Activated CD4-positive, alpha-beta memory T cell treated with anti-CD3 and anti-CD28 coated beads, Interleukin-2, amount 10 ng/mL, durations not matched to agents 7 days and 5 days (primary cell): ENCODE measurements at regions not wholly inside any gene's neighbourhood (a gene's known extent, or its start where the extent isn't known, plus 50 kb on each side); places are given as distances from the start of the nearest gene placed in this dataset.
"Not testable (repeated sequence)": the region's sequence is repeated elsewhere in the genome, so short reads cannot be mapped to it uniquely, and the experiment has no call there.

ENCODE experiments used
- CTCF ChIA-PET: fragments of 350-600 bp; sonication (Branson Sonifier 250); formaldehyde crosslinking; loops from one replicate; lab custom pipeline; 2021; ENCODE audit warnings: antibody characterized with exemption, inconsistent platforms; lab: Charles Lee
- POLR2A ChIA-PET: fragments of 350-600 bp; sonication (Branson Sonifier 250); formaldehyde crosslinking; loops from one replicate; lab custom pipeline; 2021; ENCODE audit warnings: antibody characterized with exemption; lab: Charles Lee
- DNase-seq: peaks from one replicate; pipeline ENCODE4 v3.0.0-alpha.2; 2020
- H3K27ac Mint-ChIP-seq: one replicate; pipeline ENCODE4 v1.8.0; 2021; ENCODE audit warnings: mild to moderate bottlenecking, mixed read lengths
- H3K27me3 Mint-ChIP-seq: one replicate; pipeline ENCODE4 v1.8.0; 2021; ENCODE audit warnings: mixed read lengths
- H3K36me3 Mint-ChIP-seq: one replicate; pipeline ENCODE4 v1.8.0; 2021; ENCODE audit warnings: low read depth, mixed read lengths
- H3K4me1 Mint-ChIP-seq: one replicate; pipeline ENCODE4 v1.8.0; 2021; ENCODE audit warnings: mixed read lengths
- H3K4me3 Mint-ChIP-seq: one replicate; pipeline ENCODE4 v1.8.0; 2021; ENCODE audit warnings: mild to moderate bottlenecking, mixed read lengths
- H3K9me3 Mint-ChIP-seq: one replicate; pipeline ENCODE4 v1.8.0; 2021; ENCODE audit warnings: mixed read lengths

DNA sequence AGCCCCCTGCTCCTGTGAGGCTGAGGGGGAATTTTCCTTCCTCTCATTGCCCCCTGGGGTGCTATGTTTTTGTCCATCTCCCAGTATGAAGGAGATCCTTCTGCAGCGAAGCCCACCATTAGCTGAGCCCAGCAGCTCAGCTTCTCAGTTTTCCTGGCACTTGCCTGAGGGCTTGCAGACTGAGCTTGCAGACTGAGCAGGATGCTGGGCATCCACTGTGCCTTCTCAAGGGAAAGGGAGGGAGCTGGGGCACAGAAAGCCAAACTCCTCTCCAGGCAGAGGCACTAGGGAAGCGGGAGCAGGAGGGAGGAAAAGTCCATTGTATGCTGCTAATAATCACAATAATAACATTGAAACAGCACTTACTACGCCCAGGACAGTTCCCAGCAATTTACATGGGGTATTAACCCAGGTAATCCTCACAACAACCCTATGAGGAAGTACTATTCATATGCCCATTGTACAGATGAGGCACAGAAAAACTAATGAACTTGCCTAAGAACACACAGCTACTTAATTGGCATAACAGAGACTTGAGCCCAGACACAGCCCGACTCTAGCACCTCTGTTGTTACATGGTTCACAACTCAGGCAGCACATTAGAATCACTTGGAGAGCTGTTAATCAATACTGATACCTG lies 86.9 kb upstream of the SSBP2 start:
- Mint-ChIP-seq H3K4me1 (no peaks in the 10 kb centered on the region), H3K27ac (no peak overlapping the region), H3K9me3 (no peaks in the 10 kb centered on the region), H3K27me3 (peaks cover 3% of the 10 kb centered on the region), H3K36me3 (no peaks in the 10 kb centered on the region), H3K4me3 (no peak overlapping the region)
- ChIA-PET CTCF (interaction anchor here (1.3 to 1.8 kb wide), 5 partner anchors 12 to 411 kb away, joined by 3 to 6 read pairs (median 5); partner anchors contain the start of gene SSBP2), POLR2A (interaction anchor here (1.6 to 2.5 kb wide), 3 partner anchors 14 to 87 kb away, joined by 5 to 8 read pairs (median 7); partner anchors contain the start of gene SSBP2)
- DNase-seq: no peak

DNA sequence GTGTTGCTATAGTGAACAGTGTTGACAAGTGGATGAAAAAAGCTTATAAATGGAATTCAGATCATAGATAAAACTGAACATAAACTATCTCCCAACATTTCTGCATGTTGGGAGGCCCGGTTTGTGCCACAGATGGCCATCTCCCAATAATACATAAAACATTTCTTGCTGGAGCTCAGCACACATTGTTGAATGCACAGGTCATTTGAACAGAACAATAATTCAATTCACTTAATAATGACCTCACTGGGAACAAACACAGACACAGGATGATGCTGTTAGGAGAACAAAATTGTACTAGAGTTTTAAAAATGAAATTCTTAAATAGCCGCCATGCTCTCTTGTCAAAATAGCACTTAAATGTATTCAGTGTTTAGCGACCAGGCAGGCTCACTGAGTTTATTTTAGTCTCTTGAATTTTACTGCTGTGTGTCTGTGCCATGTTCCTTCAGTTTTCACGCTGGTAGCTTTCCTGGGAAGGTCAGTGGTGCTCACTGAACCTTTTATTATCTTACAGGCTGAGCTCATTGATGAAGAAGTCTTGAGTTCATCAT lies 85.0 kb upstream of the SSBP2 start:
- ChIA-PET CTCF (no interaction called here), POLR2A (interaction anchor here (1.0 kb wide), 1 partner anchor 13 kb away, joined by 3 read pairs; no protein-coding TSS in a partner anchor)
- DNase-seq: no peak
- H3K27me3 Mint-ChIP-seq: peaks cover 3% of the 10 kb centered on the region
- no peak overlapping the region for H3K27ac Mint-ChIP-seq
- H3K9me3 Mint-ChIP-seq: no peaks in the 10 kb centered on the region
- H3K36me3 Mint-ChIP-seq: no peaks in the 10 kb centered on the region
- no peaks in the 10 kb centered on the region for H3K4me1 Mint-ChIP-seq
- H3K4me3 Mint-ChIP-seq: no peak overlapping the region

DNA sequence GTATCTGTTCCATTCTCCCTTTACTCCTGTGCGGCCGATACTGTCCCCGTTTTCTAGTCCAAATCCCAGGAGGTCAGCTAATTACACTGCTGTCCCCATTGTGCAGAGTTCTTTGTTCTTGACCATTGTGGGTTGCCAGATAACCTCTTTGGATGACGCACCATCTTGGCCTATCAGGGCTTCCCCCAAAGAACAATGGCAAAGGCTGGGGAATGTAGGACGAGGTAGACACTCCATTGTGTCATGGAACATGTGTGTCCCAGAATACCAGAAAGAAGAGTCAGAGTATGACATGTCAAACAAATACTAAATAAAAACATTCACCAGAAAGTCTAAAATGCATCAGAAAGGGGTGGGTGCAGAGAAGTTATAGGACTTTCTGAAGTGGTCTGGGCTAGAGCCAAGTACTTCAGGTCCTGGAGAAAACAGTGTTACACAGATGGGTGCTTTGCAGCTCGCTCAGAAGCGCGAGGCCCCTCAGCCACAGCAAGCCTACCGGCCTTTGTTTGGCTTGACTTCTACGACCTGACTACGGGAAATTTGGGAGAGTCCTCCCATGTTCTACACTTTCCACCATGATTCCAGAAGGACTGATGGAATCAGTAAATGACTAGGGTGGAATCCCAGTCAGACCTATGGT lies 83.2 kb upstream of the SSBP2 start:
- no peak overlapping the region for H3K27ac Mint-ChIP-seq
- no peaks in the 10 kb centered on the region for H3K36me3 Mint-ChIP-seq
- no peaks in the 10 kb centered on the region for H3K4me1 Mint-ChIP-seq
- H3K27me3 Mint-ChIP-seq: peaks cover 5% of the 10 kb centered on the region
- CTCF ChIA-PET: interaction anchor here (1.1 kb wide), 1 partner anchor 17 kb away, joined by 3 read pairs; no protein-coding TSS in a partner anchor
- POLR2A ChIA-PET: no interaction called here
- no peak for DNase-seq
- H3K4me3 Mint-ChIP-seq: no peak overlapping the region
- H3K9me3 Mint-ChIP-seq: no peaks in the 10 kb centered on the region

DNA sequence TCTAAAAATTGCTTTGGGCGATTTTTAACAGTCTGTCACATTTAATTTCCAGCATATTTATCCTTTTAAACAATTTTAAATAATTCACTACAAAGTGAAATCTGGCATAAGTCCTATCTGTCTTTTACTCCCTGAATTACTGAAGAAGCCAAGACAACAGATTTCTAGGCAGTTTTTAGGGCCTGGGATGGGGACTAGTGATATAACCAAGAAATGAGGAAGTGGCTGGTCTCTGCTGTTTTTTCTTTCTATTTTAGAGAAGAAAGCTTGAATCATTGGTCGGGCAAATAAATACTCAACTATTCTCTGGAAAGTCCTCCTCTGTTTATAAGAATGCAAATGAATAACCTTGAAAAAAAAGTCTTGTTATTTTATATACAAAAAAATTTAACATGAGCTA lies 79.7 kb upstream of the SSBP2 start:
- ChIA-PET CTCF (no interaction called here), POLR2A (interaction anchor here (1.2 kb wide), 1 partner anchor 80 kb away, joined by 3 read pairs; the partner anchor contains the start of gene SSBP2)
- Mint-ChIP-seq H3K4me1 (no peaks in the 10 kb centered on the region), H3K36me3 (no peaks in the 10 kb centered on the region), H3K27me3 (peaks cover 5% of the 10 kb centered on the region), H3K4me3 (no peak overlapping the region), H3K27ac (no peak overlapping the region), H3K9me3 (no peaks in the 10 kb centered on the region)
- DNase-seq: no peak

DNA sequence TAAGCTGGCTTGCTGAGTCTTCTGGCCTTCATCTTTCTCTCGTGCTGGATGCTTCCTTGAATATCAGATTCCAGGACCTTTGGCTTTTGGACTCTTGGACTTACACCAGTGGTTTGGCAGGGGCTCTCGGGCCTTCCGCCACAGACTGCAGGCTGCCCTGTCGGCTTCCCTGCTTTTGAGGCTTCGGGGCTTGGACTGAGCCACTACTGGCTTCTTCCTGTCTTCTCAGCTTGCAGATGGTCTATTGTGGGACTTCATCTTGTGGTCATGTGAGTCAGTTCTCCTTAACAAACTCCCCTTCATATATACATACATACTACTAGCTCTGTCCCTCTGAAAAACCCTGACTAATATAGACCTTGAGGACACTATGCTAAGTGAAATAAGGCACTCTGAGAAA lies 78.3 kb upstream of the SSBP2 start:
- Mint-ChIP-seq H3K4me3 (no peak overlapping the region), H3K27ac (no peak overlapping the region), H3K9me3 (no peaks in the 10 kb centered on the region), H3K27me3 (peaks cover 5% of the 10 kb centered on the region), H3K36me3 (no peaks in the 10 kb centered on the region), H3K4me1 (no peaks in the 10 kb centered on the region)
- DNase-seq: no peak
- ChIA-PET CTCF (no interaction called here), POLR2A (no interaction called here)

DNA sequence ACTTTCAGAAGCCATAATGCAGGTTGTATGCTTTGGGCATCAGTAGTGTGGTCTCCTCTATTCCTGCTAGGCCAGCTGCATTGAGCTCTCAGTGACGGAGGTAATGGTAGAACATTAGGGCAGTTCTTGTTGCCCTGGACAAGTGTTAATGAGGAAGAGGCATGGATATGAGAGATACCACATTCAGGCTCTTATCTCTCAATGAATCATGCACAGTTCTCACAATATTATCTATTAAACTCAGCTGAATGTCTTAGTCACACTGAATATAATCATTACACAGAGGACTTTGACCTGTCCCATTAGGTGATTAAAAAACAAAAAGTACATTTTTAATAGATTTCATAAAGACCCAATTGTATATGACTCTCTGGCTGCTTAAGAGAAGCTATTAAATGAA lies 76.6 kb upstream of the SSBP2 start:
- H3K27ac Mint-ChIP-seq: no peak overlapping the region
- DNase-seq: no peak
- H3K9me3 Mint-ChIP-seq: no peaks in the 10 kb centered on the region
- CTCF ChIA-PET: interaction anchor here (0.7 kb wide), 1 partner anchor 13 kb away, joined by 3 read pairs; no protein-coding TSS in a partner anchor
- no peak overlapping the region for H3K4me3 Mint-ChIP-seq
- no peaks in the 10 kb centered on the region for H3K36me3 Mint-ChIP-seq
- no peaks in the 10 kb centered on the region for H3K4me1 Mint-ChIP-seq
- peaks cover 2% of the 10 kb centered on the region for H3K27me3 Mint-ChIP-seq
- POLR2A ChIA-PET: no interaction called here

DNA sequence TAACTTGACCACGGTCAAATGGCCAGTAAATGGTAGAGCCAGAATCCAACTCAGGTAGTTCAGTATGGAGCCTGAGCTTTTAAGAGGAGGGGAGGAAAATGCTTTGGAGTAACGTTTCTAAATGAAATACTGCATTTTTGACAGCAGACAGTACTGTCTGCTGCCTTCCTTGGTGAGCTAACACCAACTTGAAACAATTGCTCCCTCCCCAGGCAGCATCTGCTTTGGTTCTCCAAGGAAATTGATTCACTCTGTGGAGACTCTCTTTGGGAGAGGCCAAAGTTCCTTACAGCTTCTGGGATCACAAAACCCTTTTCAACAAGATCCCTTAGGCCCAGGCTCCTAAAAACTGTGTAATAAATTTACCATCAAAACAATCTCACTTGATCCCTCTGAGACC lies 75.2 kb upstream of the SSBP2 start:
- H3K27me3 Mint-ChIP-seq: peaks cover 2% of the 10 kb centered on the region
- no peaks in the 10 kb centered on the region for H3K9me3 Mint-ChIP-seq
- no peak for DNase-seq
- CTCF ChIA-PET: interaction anchor here (0.6 kb wide), 1 partner anchor 26 kb away, joined by 3 read pairs; no protein-coding TSS in a partner anchor
- no peaks in the 10 kb centered on the region for H3K4me1 Mint-ChIP-seq
- no peak overlapping the region for H3K4me3 Mint-ChIP-seq
- H3K36me3 Mint-ChIP-seq: no peaks in the 10 kb centered on the region
- POLR2A ChIA-PET: no interaction called here
- H3K27ac Mint-ChIP-seq: no peak overlapping the region

DNA sequence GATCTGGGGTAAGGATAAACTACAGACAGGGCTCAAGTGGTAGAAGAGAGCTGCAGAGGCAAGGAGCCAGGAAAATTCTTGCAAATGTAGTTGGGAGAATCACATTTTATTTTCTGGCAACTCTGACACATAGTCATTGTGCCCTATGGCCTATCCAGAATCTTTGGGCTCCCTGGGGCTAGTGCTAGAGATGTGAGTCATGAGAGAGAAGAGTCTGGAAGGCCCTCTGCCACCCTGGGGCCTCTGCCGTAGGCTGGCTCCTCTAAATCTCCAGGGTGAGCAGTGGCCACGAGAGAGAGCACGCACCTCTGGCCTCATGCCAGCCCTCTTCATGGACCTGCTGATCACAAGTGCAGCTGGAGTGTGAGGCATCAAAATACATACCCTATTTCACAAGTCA lies 74.3 kb upstream of the SSBP2 start:
- Mint-ChIP-seq H3K4me3 (no peak overlapping the region), H3K27me3 (peaks cover 2% of the 10 kb centered on the region), H3K9me3 (no peaks in the 10 kb centered on the region), H3K4me1 (peaks cover 6% of the 10 kb centered on the region), H3K27ac (no peak overlapping the region), H3K36me3 (no peaks in the 10 kb centered on the region)
- ChIA-PET CTCF (no interaction called here), POLR2A (interaction anchor here (0.7 kb wide), 1 partner anchor 26 kb away, joined by 3 read pairs; no protein-coding TSS in a partner anchor)
- DNase-seq: no peak

DNA sequence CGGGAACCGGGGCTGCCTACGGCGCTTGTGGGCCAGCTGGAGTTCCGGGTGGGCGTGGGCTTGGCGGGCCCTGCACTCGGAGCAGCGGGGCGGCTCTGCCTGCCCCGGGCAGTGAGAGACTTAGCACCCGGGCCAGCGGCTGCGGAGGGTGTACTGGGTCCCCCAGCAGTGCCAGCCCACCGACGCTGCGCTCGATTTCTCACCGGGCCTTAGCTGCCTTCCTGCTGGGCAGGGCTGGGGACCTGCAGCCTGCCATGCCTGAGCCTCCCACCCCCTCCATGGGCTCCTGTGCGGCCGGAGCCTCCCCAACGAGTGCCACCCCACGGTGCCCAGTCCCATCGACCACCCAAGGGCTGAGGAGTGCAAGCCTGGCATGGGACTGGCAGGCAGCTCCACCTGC lies 72.8 kb upstream of the SSBP2 start:
- peaks cover 16% of the 10 kb centered on the region for H3K4me1 Mint-ChIP-seq
- POLR2A ChIA-PET, CTCF ChIA-PET, DNase-seq, H3K27me3 Mint-ChIP-seq, H3K9me3 Mint-ChIP-seq, H3K4me3 Mint-ChIP-seq, H3K27ac Mint-ChIP-seq, H3K36me3 Mint-ChIP-seq: not testable (repeated sequence)

DNA sequence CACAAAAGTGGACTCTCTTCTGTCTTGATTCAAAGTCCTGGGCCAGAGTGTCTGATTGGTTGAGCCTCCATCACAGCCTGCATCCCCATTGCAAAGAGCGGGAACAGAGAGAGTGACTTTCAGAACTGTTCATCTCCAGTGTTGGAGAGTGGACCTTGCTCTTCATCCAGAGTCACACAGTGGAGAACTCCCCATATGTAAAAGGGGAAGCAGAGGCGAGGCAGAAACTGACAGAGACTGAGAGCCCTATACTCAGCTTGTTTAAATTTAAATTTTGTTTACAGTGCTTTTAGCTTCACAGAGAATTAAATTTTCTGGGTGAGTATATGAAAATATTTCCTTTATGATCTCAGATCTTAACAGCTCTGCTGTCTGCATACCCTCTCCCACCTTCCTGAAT lies 70.0 kb upstream of the SSBP2 start:
- Mint-ChIP-seq H3K4me1 (peaks cover 35% of the 10 kb centered on the region), H3K4me3 (no peak overlapping the region), H3K36me3 (no peaks in the 10 kb centered on the region), H3K9me3 (peaks cover 6% of the 10 kb centered on the region), H3K27ac (no peak overlapping the region), H3K27me3 (no peaks in the 10 kb centered on the region)
- ChIA-PET POLR2A (interaction anchor here (1.6 kb wide), 1 partner anchor 70 kb away, joined by 6 read pairs; the partner anchor contains the start of gene SSBP2), CTCF (interaction anchor here (1.7 kb wide), 1 partner anchor 44 kb away, joined by 3 read pairs; no protein-coding TSS in a partner anchor)
- no peak for DNase-seq

DNA sequence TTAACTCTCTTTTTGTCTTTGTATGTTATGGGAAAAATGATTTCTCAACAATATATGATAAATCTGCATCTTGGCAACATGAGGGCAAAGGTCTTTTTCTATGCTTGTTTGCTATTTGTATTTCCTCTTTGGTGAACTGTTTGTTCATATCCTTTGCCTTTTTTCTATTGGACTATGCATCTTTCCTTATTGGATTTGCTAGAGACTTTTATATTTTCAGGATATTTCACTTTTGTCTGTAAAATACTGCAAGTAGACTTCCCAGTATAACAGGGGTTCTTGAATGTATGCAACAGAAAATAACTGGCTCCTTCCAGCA lies 69.4 kb upstream of the SSBP2 start:
- ChIA-PET CTCF (interaction anchor here (0.5 to 1.7 kb wide), 2 partner anchors 43 to 1396 kb away, joined by 3 read pairs; no protein-coding TSS in a partner anchor), POLR2A (interaction anchor here (1.6 kb wide), 1 partner anchor 70 kb away, joined by 6 read pairs; the partner anchor contains the start of gene SSBP2)
- Mint-ChIP-seq H3K27ac (no peak overlapping the region), H3K4me1 (peaks cover 35% of the 10 kb centered on the region), H3K27me3 (no peaks in the 10 kb centered on the region), H3K36me3 (no peaks in the 10 kb centered on the region), H3K4me3 (no peak overlapping the region), H3K9me3 (peaks cover 6% of the 10 kb centered on the region)
- no peak for DNase-seq

DNA sequence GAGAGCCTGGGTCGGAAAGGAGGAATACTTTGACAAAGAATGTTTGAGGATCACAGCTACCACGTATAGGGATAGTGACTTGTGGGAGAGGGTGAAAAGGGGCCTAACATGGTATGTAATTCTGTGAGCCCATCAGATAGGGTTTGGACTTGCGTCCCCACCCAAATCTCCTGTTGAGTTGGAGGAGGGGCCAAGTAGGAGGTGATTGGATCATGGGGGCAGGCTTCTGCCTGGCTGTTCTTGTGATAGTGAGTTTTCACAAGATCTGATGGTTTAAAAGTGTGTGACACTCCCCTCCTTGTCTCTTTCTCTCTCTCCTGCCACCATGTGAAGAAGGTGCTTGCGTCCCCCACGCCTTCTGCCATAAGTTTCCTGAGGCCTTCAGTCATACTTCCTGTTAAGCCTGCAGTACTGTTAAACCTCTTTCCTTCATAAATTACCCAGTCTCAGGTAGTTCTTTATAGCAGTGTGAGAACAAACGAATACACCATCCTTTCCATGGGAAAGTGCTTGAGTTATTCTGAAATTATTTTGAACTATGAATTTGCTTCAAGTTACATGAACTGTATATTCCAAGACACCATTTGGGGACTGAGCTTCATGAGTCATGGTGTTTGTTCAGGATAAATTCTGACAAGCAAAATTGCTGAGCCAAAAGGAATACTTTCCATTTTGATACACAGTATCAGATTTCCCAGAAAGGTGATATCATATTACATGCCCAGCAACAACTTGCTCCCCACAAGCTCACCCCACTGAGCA lies 68.8 kb upstream of the SSBP2 start:
- Mint-ChIP-seq H3K4me3 (no peak overlapping the region), H3K36me3 (no peaks in the 10 kb centered on the region), H3K4me1 (peaks cover 35% of the 10 kb centered on the region), H3K27ac (no peak overlapping the region), H3K27me3 (no peaks in the 10 kb centered on the region), H3K9me3 (peaks cover 6% of the 10 kb centered on the region)
- ChIA-PET CTCF (interaction anchor here (0.5 to 1.7 kb wide), 2 partner anchors 43 to 1397 kb away, joined by 3 read pairs; no protein-coding TSS in a partner anchor), POLR2A (interaction anchor here (1.6 kb wide), 1 partner anchor 69 kb away, joined by 6 read pairs; the partner anchor contains the start of gene SSBP2)
- no peak for DNase-seq
